ENCODE measurements at regions not wholly inside any gene's neighbourhood (a gene's known extent, or its start where the extent isn't known, plus 50 kb on each side); places are given as distances from the start of the nearest gene placed in this dataset.

DNA sequence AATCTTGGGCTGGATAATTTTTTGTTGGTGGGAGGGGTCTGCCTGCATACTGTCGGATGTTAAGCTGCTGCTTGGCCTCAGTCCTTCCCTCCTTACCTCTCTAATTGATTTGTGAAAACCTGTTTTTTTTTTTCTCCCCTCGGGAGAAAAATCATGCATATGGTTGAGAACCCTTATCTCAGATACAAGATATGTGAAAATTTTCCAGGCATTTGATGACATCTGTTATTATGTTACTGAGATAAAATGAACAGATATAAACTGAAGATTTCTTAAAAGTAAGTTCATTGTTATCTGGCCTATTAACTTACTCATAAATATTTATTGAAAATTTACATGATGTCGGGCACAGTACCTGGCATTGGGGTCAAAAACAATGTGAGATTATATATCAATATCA lies 1375.7 kb downstream of the PCDH9 start:
- H3K4me2 ChIP-seq (ENCODE audit: low read length) = no peak overlapping the region
- no peaks in the 10 kb centered on the region for H3K4me1 ChIP-seq (ENCODE audit: control insufficient read depth, insufficient read depth, low read length)
- no peak overlapping the region for H3K9ac ChIP-seq (ENCODE audit: low read depth, low read length)
- H3K36me3 ChIP-seq (ENCODE audit: insufficient read depth, low read length) = no peaks in the 10 kb centered on the region
- H3K9me3 ChIP-seq (replicated peaks; ENCODE audit: low read length) = no peaks in the 10 kb centered on the region
- H3K27me3 ChIP-seq (ENCODE audit: control insufficient read depth, insufficient read depth, low read length) = no peaks in the 10 kb centered on the region
- H3K4me3 ChIP-seq (ENCODE audit: low read length) = no peak overlapping the region

DNA sequence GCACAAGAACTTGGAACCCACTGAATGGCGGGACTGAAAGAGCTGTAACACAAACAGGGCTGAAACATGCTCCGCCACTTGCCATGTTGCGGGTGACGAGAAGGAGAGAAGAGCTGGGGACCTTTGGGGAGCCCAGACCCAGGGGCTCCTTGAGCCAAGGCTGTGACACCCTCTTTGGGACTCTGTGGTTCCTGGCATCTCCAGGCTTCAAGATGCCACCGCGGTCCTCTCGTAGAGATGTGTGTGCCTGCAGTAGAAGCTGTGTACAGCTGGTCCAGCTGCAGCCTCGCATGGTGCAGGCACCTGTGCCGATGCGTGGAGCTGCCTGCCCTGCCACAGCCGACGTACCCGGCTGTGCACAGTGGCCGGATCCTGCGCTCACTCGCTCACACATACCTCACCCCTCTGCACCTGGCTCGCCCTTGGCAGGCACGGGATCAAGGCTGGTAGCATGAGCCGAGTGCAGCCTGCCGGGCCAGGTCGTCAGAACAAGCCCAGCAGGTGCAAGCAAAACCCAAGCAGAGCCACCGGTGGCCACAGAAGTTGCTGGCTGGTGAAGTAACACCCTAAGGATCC lies 1385.8 kb downstream of the PCDH9 start:
- Histone ChIP-seq H3K36me3 (ENCODE audit: insufficient read depth, low read length) (no peaks in the 10 kb centered on the region), H3K9ac (ENCODE audit: low read depth, low read length) (no peak overlapping the region), H3K9me3 (replicated peaks; ENCODE audit: low read length) (no peaks in the 10 kb centered on the region), H3K27me3 (ENCODE audit: control insufficient read depth, insufficient read depth, low read length) (no peaks in the 10 kb centered on the region), H3K4me2 (ENCODE audit: low read length) (no peak overlapping the region), H3K4me1 (ENCODE audit: control insufficient read depth, insufficient read depth, low read length) (no peaks in the 10 kb centered on the region), H3K4me3 (ENCODE audit: low read length) (no peak overlapping the region)

DNA sequence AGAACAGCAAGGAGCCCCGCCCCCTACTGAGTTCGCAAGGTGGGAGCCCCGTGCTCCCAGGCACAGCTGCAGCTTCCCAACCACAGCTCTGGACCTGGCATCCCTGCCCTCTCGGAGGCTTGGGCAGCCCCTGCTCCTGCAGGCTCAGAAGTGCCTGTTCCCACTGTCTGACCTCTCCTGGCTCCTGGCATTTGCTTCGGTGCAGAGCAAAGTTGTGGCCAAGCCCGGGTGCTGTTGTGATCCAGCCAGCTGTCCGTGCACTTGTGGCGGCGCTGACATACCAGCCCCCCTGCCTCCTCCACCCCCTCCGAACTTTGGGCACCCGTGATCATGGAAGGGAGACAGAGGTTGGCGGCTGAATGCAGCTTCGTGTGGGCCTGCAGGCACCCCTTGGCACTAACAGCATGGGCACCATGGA lies 1386.8 kb downstream of the PCDH9 start:
- no peak overlapping the region for H3K4me3 ChIP-seq (ENCODE audit: low read length)
- H3K36me3 ChIP-seq (ENCODE audit: insufficient read depth, low read length) = no peaks in the 10 kb centered on the region
- H3K4me1 ChIP-seq (ENCODE audit: control insufficient read depth, insufficient read depth, low read length) = no peaks in the 10 kb centered on the region
- no peak overlapping the region for H3K9ac ChIP-seq (ENCODE audit: low read depth, low read length)
- H3K9me3 ChIP-seq (replicated peaks; ENCODE audit: low read length) = no peaks in the 10 kb centered on the region
- no peaks in the 10 kb centered on the region for H3K27me3 ChIP-seq (ENCODE audit: control insufficient read depth, insufficient read depth, low read length)
- no peak overlapping the region for H3K4me2 ChIP-seq (ENCODE audit: low read length)

DNA sequence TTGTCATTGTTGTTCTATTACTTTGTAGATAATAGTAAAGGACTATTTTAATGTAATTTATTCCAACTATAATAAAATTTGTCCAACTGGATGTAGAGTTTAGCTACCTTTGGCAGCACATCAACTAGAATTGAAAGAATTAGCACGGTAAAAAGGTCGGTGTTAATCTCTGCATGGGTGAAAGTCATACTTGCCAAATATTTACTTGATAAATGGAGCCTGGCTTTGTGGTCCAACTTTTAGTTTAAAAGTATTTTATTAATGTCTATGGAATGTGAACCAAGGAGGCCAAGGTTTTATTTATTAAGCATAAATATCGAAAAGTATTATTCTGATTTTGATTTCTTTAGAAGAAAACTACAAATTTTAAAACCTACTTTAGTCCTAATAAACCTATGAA lies 1389.0 kb downstream of the PCDH9 start:
- no peak overlapping the region for H3K9ac ChIP-seq (ENCODE audit: low read depth, low read length)
- H3K27me3 ChIP-seq (ENCODE audit: control insufficient read depth, insufficient read depth, low read length) = no peaks in the 10 kb centered on the region
- H3K4me1 ChIP-seq (ENCODE audit: control insufficient read depth, insufficient read depth, low read length) = no peaks in the 10 kb centered on the region
- H3K9me3 ChIP-seq (replicated peaks; ENCODE audit: low read length) = no peaks in the 10 kb centered on the region
- H3K4me2 ChIP-seq (ENCODE audit: low read length) = no peak overlapping the region
- no peak overlapping the region for H3K4me3 ChIP-seq (ENCODE audit: low read length)
- H3K36me3 ChIP-seq (ENCODE audit: insufficient read depth, low read length) = no peaks in the 10 kb centered on the region

DNA sequence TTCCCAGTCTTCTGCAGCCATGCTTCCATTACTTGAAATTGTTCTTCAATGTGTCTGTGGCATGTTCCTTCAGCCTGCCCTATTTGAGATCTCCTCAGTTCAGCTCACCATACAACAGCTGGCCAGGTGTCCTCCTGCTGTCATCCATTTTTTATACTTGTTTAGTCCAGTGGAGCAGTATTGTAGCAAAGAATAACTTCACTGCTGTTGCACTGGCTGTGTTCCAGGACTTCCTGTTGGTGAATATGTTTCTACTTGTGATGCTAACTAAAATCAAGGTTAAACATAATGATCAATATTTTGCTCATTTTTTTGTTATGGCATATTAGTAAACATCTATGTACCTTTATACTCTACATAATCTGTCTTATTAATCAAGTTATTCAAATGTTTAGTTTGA lies 1394.1 kb downstream of the PCDH9 start:
- Histone ChIP-seq H3K9ac (ENCODE audit: low read depth, low read length) (no peak overlapping the region), H3K36me3 (ENCODE audit: insufficient read depth, low read length) (no peaks in the 10 kb centered on the region), H3K4me1 (ENCODE audit: control insufficient read depth, insufficient read depth, low read length) (no peaks in the 10 kb centered on the region), H3K27me3 (ENCODE audit: control insufficient read depth, insufficient read depth, low read length) (no peaks in the 10 kb centered on the region), H3K9me3 (replicated peaks; ENCODE audit: low read length) (no peaks in the 10 kb centered on the region), H3K4me2 (ENCODE audit: low read length) (no peak overlapping the region), H3K4me3 (ENCODE audit: low read length) (no peak overlapping the region)

DNA sequence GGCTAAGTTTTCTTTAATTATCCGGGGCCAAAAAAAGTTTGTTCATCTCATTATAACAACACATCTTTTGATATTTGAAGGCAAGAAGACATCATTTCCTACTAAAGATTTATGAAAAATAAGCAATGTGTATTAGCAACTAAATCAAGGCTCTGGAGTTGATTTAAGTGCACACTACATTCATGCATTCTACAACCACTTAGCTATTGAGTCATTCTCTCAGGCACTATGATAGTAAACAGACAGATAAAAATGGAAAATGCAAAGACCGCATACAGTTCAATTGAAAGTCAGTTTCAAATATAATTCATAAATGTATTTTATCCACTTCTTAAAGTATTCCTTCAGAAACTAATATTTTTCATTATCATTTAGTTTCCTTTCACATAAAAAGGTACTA lies 1395.2 kb downstream of the PCDH9 start:
- no peak overlapping the region for H3K4me3 ChIP-seq (ENCODE audit: low read length)
- H3K27me3 ChIP-seq (ENCODE audit: control insufficient read depth, insufficient read depth, low read length) = no peaks in the 10 kb centered on the region
- H3K4me2 ChIP-seq (ENCODE audit: low read length) = no peak overlapping the region
- no peaks in the 10 kb centered on the region for H3K36me3 ChIP-seq (ENCODE audit: insufficient read depth, low read length)
- no peak overlapping the region for H3K9ac ChIP-seq (ENCODE audit: low read depth, low read length)
- no peaks in the 10 kb centered on the region for H3K4me1 ChIP-seq (ENCODE audit: control insufficient read depth, insufficient read depth, low read length)
- no peaks in the 10 kb centered on the region for H3K9me3 ChIP-seq (replicated peaks; ENCODE audit: low read length)

DNA sequence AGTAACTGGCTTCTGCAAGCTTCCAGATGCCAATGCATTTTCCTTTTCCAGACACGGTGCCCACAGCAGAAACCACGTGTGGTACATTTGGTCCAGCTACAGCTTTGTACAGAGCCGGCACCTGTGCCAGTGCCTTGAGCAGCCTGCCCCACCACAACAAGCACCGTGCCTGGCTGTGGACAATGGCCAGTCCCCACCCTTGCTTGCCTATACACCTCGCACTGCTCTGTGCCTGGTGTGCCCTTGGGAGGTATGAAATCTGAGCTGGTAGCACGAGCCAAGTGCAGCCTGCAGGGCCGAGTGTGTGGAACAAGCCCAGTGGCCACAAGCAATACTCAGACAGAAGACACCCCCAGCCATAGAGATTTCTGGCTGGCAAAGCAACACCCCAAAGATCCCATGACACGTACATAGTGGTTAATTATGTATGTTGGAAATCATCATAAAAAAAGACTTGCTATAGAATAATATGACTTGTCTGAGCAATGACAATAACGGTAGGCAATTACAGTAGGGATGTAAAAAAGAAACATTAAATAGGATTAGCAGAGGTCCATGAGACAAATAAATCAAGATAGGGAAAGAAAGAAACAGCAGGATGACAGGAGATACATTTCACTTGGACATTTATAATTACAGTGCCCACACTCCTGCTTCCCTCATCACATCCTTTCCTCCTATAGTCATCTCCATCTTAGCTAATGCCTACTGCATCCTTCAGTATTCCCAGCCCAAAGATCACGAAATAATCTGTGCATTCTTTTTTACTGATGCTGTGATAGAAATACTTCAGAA lies 1399.5 kb downstream of the PCDH9 start:
- Histone ChIP-seq H3K9ac (ENCODE audit: low read depth, low read length) (no peak overlapping the region), H3K9me3 (replicated peaks; ENCODE audit: low read length) (no peaks in the 10 kb centered on the region), H3K27me3 (ENCODE audit: control insufficient read depth, insufficient read depth, low read length) (no peaks in the 10 kb centered on the region), H3K36me3 (ENCODE audit: insufficient read depth, low read length) (no peaks in the 10 kb centered on the region), H3K4me1 (ENCODE audit: control insufficient read depth, insufficient read depth, low read length) (no peaks in the 10 kb centered on the region), H3K4me2 (ENCODE audit: low read length) (no peak overlapping the region), H3K4me3 (ENCODE audit: low read length) (no peak overlapping the region)

DNA sequence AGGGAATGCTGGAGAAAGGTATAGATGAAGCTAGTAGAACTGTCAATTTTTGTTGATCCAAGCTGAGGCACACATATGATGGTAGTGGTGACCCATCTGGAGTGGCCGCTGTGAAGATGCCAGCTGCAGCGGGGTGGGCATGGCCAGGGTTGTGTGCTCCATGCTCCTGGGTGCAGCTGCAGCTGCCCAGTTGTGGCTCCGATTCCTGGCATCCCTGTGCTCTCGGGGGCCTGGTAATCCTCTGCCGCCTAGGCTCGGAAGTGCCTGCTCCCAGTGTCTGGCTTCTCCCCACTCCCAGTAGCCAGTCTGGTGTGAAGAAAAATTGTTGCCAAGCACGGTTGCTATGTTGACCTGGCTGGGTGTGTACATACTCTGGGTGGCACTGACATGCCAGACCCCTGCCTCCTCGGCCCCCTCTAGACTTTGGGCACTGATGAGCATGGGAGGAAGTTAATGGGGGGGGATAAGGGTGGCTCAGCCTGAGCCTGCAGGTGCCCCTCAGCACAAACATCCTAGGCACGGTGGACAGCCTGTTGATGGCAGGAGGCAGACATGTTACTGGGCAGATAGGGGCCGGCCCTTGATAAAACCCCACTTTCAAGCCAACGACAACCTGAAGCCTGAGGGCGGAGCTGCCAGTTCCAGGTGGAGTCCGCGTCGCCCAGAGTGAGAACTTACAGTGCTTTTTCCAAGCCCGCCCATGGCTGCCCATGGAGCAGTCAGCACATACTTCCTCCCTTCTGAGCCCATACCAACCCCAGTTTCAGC lies 1400.7 kb downstream of the PCDH9 start:
- no peaks in the 10 kb centered on the region for H3K36me3 ChIP-seq (ENCODE audit: insufficient read depth, low read length)
- H3K4me2 ChIP-seq (ENCODE audit: low read length) = no peak overlapping the region
- H3K27me3 ChIP-seq (ENCODE audit: control insufficient read depth, insufficient read depth, low read length) = no peaks in the 10 kb centered on the region
- H3K4me1 ChIP-seq (ENCODE audit: control insufficient read depth, insufficient read depth, low read length) = no peaks in the 10 kb centered on the region
- H3K4me3 ChIP-seq (ENCODE audit: low read length) = no peak overlapping the region
- no peaks in the 10 kb centered on the region for H3K9me3 ChIP-seq (replicated peaks; ENCODE audit: low read length)
- H3K9ac ChIP-seq (ENCODE audit: low read depth, low read length) = no peak overlapping the region

DNA sequence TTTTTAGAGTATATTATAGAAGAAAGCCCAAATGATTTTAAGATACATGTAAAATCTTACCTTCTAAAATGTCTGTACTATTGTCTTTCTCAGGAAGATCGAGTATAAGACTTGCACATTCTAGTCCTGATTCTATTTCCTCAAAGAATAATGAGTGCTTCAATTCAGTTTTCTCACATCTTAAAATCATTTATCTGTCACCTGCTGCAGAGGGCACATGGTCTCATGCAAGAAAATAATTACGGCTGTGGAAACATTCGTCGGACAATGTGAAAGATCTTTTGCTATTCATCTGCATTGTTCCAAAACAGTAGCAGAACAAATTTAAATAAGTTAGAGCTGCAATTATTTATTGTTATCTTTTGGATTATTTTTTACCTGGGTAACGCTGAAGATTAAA lies 1403.5 kb downstream of the PCDH9 start:
- Histone ChIP-seq H3K36me3 (ENCODE audit: insufficient read depth, low read length) (no peaks in the 10 kb centered on the region), H3K9me3 (replicated peaks; ENCODE audit: low read length) (no peaks in the 10 kb centered on the region), H3K4me2 (ENCODE audit: low read length) (no peak overlapping the region), H3K9ac (ENCODE audit: low read depth, low read length) (no peak overlapping the region), H3K27me3 (ENCODE audit: control insufficient read depth, insufficient read depth, low read length) (no peaks in the 10 kb centered on the region), H3K4me3 (ENCODE audit: low read length) (no peak overlapping the region), H3K4me1 (ENCODE audit: control insufficient read depth, insufficient read depth, low read length) (no peaks in the 10 kb centered on the region)

DNA sequence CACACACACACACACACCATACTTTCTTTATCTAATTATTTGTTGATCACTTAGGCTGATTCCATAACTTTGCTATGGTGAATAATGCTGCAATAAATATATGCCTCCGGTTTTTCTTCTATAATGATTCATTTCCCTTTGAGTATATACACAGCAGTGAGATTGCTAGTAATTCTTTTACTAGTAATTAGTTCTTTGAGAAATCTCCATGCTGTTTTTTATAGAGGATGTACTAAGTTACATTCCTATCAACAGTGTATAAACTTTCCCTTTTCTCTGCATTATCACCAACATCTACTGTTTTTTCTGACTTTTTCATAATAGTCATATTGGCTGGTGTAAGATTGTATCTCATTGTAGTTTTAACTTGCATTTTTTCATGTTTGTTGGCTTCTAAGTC lies 1405.1 kb downstream of the PCDH9 start:
- no peaks in the 10 kb centered on the region for H3K27me3 ChIP-seq (ENCODE audit: control insufficient read depth, insufficient read depth, low read length)
- no peak overlapping the region for H3K4me3 ChIP-seq (ENCODE audit: low read length)
- H3K9ac ChIP-seq (ENCODE audit: low read depth, low read length) = no peak overlapping the region
- H3K4me2 ChIP-seq (ENCODE audit: low read length) = no peak overlapping the region
- no peaks in the 10 kb centered on the region for H3K4me1 ChIP-seq (ENCODE audit: control insufficient read depth, insufficient read depth, low read length)
- H3K9me3 ChIP-seq (replicated peaks; ENCODE audit: low read length) = no peaks in the 10 kb centered on the region
- H3K36me3 ChIP-seq (ENCODE audit: insufficient read depth, low read length) = no peaks in the 10 kb centered on the region

DNA sequence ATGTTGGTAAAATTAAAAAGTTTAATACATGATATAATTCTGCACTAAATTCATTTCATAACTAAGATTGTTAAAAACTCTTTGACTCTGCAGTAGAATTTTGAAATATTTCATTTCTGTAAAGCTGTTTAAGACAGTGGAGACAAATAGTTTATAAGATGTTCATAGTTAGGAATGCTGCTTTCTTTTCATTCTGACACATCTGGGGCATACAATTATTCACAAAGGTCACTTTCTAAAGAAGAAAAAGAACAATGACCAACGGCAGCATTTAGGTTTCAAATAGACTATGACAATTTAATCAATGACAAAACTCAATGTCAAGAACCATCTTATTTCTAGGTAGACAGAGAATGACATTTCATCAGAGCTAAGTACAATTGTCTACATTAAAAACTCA lies 1422.1 kb downstream of the PCDH9 start:
- no peaks in the 10 kb centered on the region for H3K9me3 ChIP-seq (replicated peaks; ENCODE audit: low read length)
- no peaks in the 10 kb centered on the region for H3K27me3 ChIP-seq (ENCODE audit: control insufficient read depth, insufficient read depth, low read length)
- peak overlapping the region; percentile 13 for H3K4me2 ChIP-seq (ENCODE audit: low read length)
- peaks cover 13% of the 10 kb centered on the region for H3K4me1 ChIP-seq (ENCODE audit: control insufficient read depth, insufficient read depth, low read length)
- no peak overlapping the region for H3K9ac ChIP-seq (ENCODE audit: low read depth, low read length)
- H3K36me3 ChIP-seq (ENCODE audit: insufficient read depth, low read length) = no peaks in the 10 kb centered on the region
- no peak overlapping the region for H3K4me3 ChIP-seq (ENCODE audit: low read length)

All from skeletal muscle satellite cell (primary cell).